Panc1 (cell line): ENCODE measurements at regions not wholly inside any gene's neighbourhood (a gene's known extent, or its start where the extent isn't known, plus 50 kb on each side); places are given as distances from the start of the nearest gene placed in this dataset.

ENCODE experiments used
- ATAC-seq: fragments of 200-7000 bp; cut with Tn5 transposase; 2 replicates; pipeline ENCODE4 v1.9.1; 2020; ENCODE audit warnings: mild to moderate bottlenecking, moderate library complexity
- BruUV-seq: library from RNA; stranded (reverse); fragments of 400-500 nt; replicated peaks from 2 replicates; lab custom pipeline; 2021; lab: Mats Ljungman, UMichigan
- CTCF ChIA-PET: fragments of 300-600 bp; sonication (Branson Sonifier 250); formaldehyde crosslinking; loops from one replicate; lab custom pipeline; 2022; ENCODE audit warnings: antibody characterized with exemption; lab: Charles Lee
- POLR2A ChIA-PET: fragments of 300-600 bp; sonication (Branson Sonifier 250); formaldehyde crosslinking; loops from one replicate; lab custom pipeline; 2022; ENCODE audit warnings: antibody characterized with exemption; lab: Charles Lee
- DNase-seq: peaks from one replicate; pipeline ENCODE4 v3.0.0-alpha.2; 2010; ENCODE audit warnings: low read depth, low spot score
- H3K27ac ChIP-seq: 2 replicates; pipeline ENCODE4 v1.5.1; 2011; ENCODE audit warnings: mild to moderate bottlenecking, low read length, inconsistent platforms
- H3K27me3 ChIP-seq: fragments of 200-500 bp; sonication (Bioruptor generic); 2 replicates; pipeline ENCODE4 v1.6.0; 2014; ENCODE audit warnings: low read length, inconsistent platforms; ENCODE audit not compliant: control insufficient read depth, insufficient read depth
- H3K36me3 ChIP-seq: fragments of 200-500 bp; sonication (Bioruptor generic); 2 replicates; pipeline ENCODE4 v1.5.1; 2014; ENCODE audit warnings: inconsistent platforms, mild to moderate bottlenecking, low read length, moderate library complexity; ENCODE audit not compliant: control insufficient read depth, insufficient read depth
- H3K4me1 ChIP-seq: 2 replicates; pipeline ENCODE4 v1.5.1; 2011; ENCODE audit warnings: inconsistent platforms, mild to moderate bottlenecking, low read length, moderate library complexity; ENCODE audit not compliant: control insufficient read depth, insufficient read depth
- H3K4me3 ChIP-seq, 2 experiments: 2 replicates each; pipeline ENCODE4 v1.5.1; 2011 to 2012; ENCODE audit warnings: low read depth in 2 of 2, low read length in 2 of 2, mild to moderate bottlenecking in 2 of 2, inconsistent platforms in 1 of 2, moderate library complexity in 1 of 2
- H3K9me3 ChIP-seq: fragments of 200-500 bp; sonication (Bioruptor generic); 2 replicates; pipeline ENCODE4 v1.5.1; 2014; ENCODE audit warnings: low read depth, mild to moderate bottlenecking, inconsistent platforms, low read length, moderate library complexity; ENCODE audit not compliant: control insufficient read depth, insufficient read depth
- CTCF ChIP-seq: fragments of 450-650 bp; IDR thresholded peaks from 2 replicates; pipeline ENCODE4 v1.5.1; 2017; ENCODE audit warnings: mild to moderate bottlenecking
- POLR2AphosphoS5 ChIP-seq: IDR thresholded peaks from 2 replicates; pipeline ENCODE4 v1.6.1; 2012; ENCODE audit warnings: mild to moderate bottlenecking, low read depth, low read length, moderate library complexity
- REST ChIP-seq, 2 experiments: IDR thresholded peaks; 2 replicates each; pipeline ENCODE4 v1.6.1; 2011 to 2012; ENCODE audit warnings: low read depth in 2 of 2, control low read depth in 1 of 2, low read length in 1 of 2, mild to moderate bottlenecking in 1 of 2, moderate library complexity in 1 of 2; ENCODE audit not compliant: insufficient read depth in 1 of 2
- SIN3A ChIP-seq: IDR thresholded peaks from 2 replicates; pipeline ENCODE4 v1.6.1; 2012; ENCODE audit warnings: low read depth, mild to moderate bottlenecking, low read length, moderate library complexity, borderline replicate concordance; ENCODE audit not compliant: insufficient read depth
- TCF7L2 ChIP-seq: IDR thresholded peaks from 2 replicates; pipeline ENCODE4 v1.6.1; 2011; ENCODE audit warnings: mild to moderate bottlenecking, low read depth, low read length, inconsistent platforms
- in situ Hi-C: cut with HindIII; loops from 2 replicates; pipeline ENCODE4 v1.10.0; 2016; ENCODE audit warnings: low sequenced_read_pairs, low pct_unique_long_range_greater_than_20kb
- intact Hi-C: fragments of 100-400 bp; cut with micrococcal nuclease; formaldehyde crosslinking; loops from one replicate; pipeline ENCODE4 v1.10.0; 2022; ENCODE audit not compliant: unreplicated experiment

- no peak for ATAC-seq
- H3K27me3 ChIP-seq: no peaks in the 10 kb centered on the region
- DNase-seq: no peak
- CTCF ChIA-PET: interaction anchor here (0.7 kb wide), 1 partner anchor 75 kb away, joined by 3 read pairs; no protein-coding TSS in a partner anchor
- POLR2A ChIA-PET: interaction anchor here (0.6 kb wide), 1 partner anchor 41 kb away, joined by 7 read pairs; no protein-coding TSS in a partner anchor
- no peaks in the 10 kb centered on the region for H3K4me1 ChIP-seq
- no TSS peak for BruUV-seq
- H3K4me3 ChIP-seq: no peak overlapping the region
- in situ Hi-C loops (no loop called here), intact Hi-C loops (no loop called here)
- H3K9me3 ChIP-seq: no peaks in the 10 kb centered on the region
- H3K36me3 ChIP-seq: no peaks in the 10 kb centered on the region
- no peak overlapping the region for H3K27ac ChIP-seq
- TF ChIP-seq REST (IDR thresholded peaks at IDR 0.05; ENCODE audit: insufficient read depth in 1 of 2, low read depth in 2 of 2, low read length in 1 of 2): no peak
- TF ChIP-seq POLR2AphosphoS5: no peak
- TF ChIP-seq SIN3A: no peak
- TF ChIP-seq TCF7L2: no peak
- TF ChIP-seq CTCF: no peak
Measured at GRCh38 chr5:8879248-8879647, 666.6 kb downstream of the SEMA5A start.

- H3K27me3 ChIP-seq: no peaks in the 10 kb centered on the region
- TF ChIP-seq REST (IDR thresholded peaks at IDR 0.05; ENCODE audit: insufficient read depth in 1 of 2, low read depth in 2 of 2, low read length in 1 of 2) (no peak), CTCF (no peak), POLR2AphosphoS5 (no peak), TCF7L2 (no peak), SIN3A (no peak)
- DNase-seq (no peak), ATAC-seq (no peak)
- no TSS peak for BruUV-seq
- no peak overlapping the region for H3K27ac ChIP-seq
- POLR2A ChIA-PET: no interaction called here
- H3K4me1 ChIP-seq: no peaks in the 10 kb centered on the region
- in situ Hi-C loops (no loop called here), intact Hi-C loops (no loop called here)
- CTCF ChIA-PET: no interaction called here
- no peaks in the 10 kb centered on the region for H3K36me3 ChIP-seq
- no peak overlapping the region for H3K4me3 ChIP-seq
- peaks cover 10% of the 10 kb centered on the region; the same call in 1 of the 2 replicates for H3K9me3 ChIP-seq
Measured at GRCh38 chr5:8884029-8884428, 661.8 kb downstream of the SEMA5A start.
